ENCODE measurements at regions not wholly inside any gene's neighbourhood (a gene's known extent, or its start where the extent isn't known, plus 50 kb on each side); places are given as distances from the start of the nearest gene placed in this dataset.

DNA sequence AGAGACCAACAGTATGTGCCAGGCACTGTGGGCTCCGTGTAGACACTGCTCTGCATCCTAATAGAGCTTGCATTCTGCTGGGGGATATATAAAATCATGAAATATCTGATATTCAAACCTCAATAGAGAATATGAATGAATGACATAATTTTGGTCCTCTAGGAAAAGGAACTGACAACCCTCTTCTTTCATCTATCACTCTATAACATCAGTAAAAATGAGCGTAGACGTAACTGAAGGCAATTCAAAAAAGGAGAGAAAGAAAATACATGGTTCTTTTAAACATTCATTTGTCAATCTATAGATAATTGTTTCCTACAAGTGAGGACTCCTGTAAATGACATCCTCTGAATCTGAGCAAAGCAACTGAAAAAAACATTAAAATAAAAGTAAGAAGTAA is 607.4 kb upstream of the LRRN3 start (continued):
- TF ChIP-seq, protein P1, sequence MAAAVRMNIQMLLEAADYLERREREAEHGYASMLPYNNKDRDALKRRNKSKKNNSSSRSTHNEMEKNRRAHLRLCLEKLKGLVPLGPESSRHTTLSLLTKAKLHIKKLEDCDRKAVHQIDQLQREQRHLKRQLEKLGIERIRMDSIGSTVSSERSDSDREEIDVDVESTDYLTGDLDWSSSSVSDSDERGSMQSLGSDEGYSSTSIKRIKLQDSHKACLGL (CRISPR knock-in tag; IDR thresholded peaks at IDR 0.05), result no peak
- no peak for TF ChIP-seq IKZF4 (CRISPR knock-in tag; IDR thresholded peaks at IDR 0.05; ENCODE audit: borderline replicate concordance, low read depth, not compliant biosample characterization)
- TF ChIP-seq, protein P2, sequence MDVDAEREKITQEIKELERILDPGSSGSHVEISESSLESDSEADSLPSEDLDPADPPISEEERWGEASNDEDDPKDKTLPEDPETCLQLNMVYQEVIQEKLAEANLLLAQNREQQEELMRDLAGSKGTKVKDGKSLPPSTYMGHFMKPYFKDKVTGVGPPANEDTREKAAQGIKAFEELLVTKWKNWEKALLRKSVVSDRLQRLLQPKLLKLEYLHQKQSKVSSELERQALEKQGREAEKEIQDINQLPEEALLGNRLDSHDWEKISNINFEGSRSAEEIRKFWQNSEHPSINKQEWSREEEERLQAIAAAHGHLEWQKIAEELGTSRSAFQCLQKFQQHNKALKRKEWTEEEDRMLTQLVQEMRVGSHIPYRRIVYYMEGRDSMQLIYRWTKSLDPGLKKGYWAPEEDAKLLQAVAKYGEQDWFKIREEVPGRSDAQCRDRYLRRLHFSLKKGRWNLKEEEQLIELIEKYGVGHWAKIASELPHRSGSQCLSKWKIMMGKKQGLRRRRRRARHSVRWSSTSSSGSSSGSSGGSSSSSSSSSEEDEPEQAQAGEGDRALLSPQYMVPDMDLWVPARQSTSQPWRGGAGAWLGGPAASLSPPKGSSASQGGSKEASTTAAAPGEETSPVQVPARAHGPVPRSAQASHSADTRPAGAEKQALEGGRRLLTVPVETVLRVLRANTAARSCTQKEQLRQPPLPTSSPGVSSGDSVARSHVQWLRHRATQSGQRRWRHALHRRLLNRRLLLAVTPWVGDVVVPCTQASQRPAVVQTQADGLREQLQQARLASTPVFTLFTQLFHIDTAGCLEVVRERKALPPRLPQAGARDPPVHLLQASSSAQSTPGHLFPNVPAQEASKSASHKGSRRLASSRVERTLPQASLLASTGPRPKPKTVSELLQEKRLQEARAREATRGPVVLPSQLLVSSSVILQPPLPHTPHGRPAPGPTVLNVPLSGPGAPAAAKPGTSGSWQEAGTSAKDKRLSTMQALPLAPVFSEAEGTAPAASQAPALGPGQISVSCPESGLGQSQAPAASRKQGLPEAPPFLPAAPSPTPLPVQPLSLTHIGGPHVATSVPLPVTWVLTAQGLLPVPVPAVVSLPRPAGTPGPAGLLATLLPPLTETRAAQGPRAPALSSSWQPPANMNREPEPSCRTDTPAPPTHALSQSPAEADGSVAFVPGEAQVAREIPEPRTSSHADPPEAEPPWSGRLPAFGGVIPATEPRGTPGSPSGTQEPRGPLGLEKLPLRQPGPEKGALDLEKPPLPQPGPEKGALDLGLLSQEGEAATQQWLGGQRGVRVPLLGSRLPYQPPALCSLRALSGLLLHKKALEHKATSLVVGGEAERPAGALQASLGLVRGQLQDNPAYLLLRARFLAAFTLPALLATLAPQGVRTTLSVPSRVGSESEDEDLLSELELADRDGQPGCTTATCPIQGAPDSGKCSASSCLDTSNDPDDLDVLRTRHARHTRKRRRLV (CRISPR knock-in tag; IDR thresholded peaks at IDR 0.05), result no peak
- TF ChIP-seq ZNF607 (CRISPR knock-in tag; IDR thresholded peaks at IDR 0.05; ENCODE audit: borderline replicate concordance), result no peak
- TF ChIP-seq ZFP37 (CRISPR knock-in tag; IDR thresholded peaks at IDR 0.05; ENCODE audit: borderline replicate concordance), result no peak
- TF ChIP-seq, protein P3, sequence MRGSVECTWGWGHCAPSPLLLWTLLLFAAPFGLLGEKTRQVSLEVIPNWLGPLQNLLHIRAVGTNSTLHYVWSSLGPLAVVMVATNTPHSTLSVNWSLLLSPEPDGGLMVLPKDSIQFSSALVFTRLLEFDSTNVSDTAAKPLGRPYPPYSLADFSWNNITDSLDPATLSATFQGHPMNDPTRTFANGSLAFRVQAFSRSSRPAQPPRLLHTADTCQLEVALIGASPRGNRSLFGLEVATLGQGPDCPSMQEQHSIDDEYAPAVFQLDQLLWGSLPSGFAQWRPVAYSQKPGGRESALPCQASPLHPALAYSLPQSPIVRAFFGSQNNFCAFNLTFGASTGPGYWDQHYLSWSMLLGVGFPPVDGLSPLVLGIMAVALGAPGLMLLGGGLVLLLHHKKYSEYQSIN (CRISPR knock-in tag; IDR thresholded peaks at IDR 0.05; ENCODE audit: borderline replicate concordance), result no peak
- TF ChIP-seq, protein P4, sequence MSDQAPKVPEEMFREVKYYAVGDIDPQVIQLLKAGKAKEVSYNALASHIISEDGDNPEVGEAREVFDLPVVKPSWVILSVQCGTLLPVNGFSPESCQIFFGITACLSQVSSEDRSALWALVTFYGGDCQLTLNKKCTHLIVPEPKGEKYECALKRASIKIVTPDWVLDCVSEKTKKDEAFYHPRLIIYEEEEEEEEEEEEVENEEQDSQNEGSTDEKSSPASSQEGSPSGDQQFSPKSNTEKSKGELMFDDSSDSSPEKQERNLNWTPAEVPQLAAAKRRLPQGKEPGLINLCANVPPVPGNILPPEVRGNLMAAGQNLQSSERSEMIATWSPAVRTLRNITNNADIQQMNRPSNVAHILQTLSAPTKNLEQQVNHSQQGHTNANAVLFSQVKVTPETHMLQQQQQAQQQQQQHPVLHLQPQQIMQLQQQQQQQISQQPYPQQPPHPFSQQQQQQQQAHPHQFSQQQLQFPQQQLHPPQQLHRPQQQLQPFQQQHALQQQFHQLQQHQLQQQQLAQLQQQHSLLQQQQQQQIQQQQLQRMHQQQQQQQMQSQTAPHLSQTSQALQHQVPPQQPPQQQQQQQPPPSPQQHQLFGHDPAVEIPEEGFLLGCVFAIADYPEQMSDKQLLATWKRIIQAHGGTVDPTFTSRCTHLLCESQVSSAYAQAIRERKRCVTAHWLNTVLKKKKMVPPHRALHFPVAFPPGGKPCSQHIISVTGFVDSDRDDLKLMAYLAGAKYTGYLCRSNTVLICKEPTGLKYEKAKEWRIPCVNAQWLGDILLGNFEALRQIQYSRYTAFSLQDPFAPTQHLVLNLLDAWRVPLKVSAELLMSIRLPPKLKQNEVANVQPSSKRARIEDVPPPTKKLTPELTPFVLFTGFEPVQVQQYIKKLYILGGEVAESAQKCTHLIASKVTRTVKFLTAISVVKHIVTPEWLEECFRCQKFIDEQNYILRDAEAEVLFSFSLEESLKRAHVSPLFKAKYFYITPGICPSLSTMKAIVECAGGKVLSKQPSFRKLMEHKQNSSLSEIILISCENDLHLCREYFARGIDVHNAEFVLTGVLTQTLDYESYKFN (CRISPR knock-in tag; conservative IDR thresholded peaks at IDR 0.05), result no peak
- no peak for TF ChIP-seq ZNF12 (CRISPR knock-in tag; IDR thresholded peaks at IDR 0.05)
